IMR-90 (cell line): ENCODE measurements at regions not wholly inside any gene's neighbourhood (a gene's known extent, or its start where the extent isn't known, plus 50 kb on each side); places are given as distances from the start of the nearest gene placed in this dataset.

Experiments
- ATAC-seq: fragments of 200-7000 bp; cut with Tn5 transposase; 2 replicates; pipeline ENCODE4 v1.9.1; 2020; ENCODE audit warnings: low read depth, mild to moderate bottlenecking, moderate library complexity
- BruUV-seq: library from RNA; stranded (reverse); fragments of 400-500 nt; replicated peaks from 2 replicates; lab custom pipeline; 2021; lab: Mats Ljungman, UMichigan
- CTCF ChIA-PET: fragments of 300-600 bp; formaldehyde crosslinking; extraction: SDS; loops from one replicate; lab custom pipeline; 2021; ENCODE audit warnings: antibody characterized with exemption; lab: Yijun Ruan, JAX
- POLR2A ChIA-PET: fragments of 300-600 bp; sonication (Branson Sonifier 250); formaldehyde crosslinking; loops from one replicate; lab custom pipeline; 2022; ENCODE audit warnings: antibody characterized with exemption; ENCODE audit not compliant: unreplicated experiment; lab: Charles Lee
- DNase-seq: peaks from one replicate; pipeline ENCODE4 v3.0.0; 2013
- H2AFZ ChIP-seq: replicated peaks from 2 replicates; pipeline ENCODE3; 2013; ENCODE audit warnings: low read length, mild to moderate bottlenecking; ENCODE audit not compliant: poor library complexity
- H2AK5ac ChIP-seq: 2 replicates; pipeline ENCODE4 v1.6.1; 2013; ENCODE audit warnings: low read depth, low read length, inconsistent platforms
- H2AK9ac ChIP-seq: replicated peaks from 2 replicates; pipeline ENCODE3; 2013; ENCODE audit warnings: mild to moderate bottlenecking, low read depth, low read length, moderate library complexity; ENCODE audit not compliant: poor library complexity
- H2BK120ac ChIP-seq: 2 replicates; pipeline ENCODE4 v1.6.1; 2013; ENCODE audit warnings: low read depth, low read length, inconsistent platforms
- H2BK15ac ChIP-seq: 3 replicates; pipeline ENCODE4 v1.6.1; 2013; ENCODE audit warnings: low read depth, low read length, inconsistent platforms
- H2BK20ac ChIP-seq: 2 replicates; pipeline ENCODE4 v1.6.1; 2013; ENCODE audit warnings: low read depth, mild to moderate bottlenecking, inconsistent platforms, low read length, moderate library complexity
- H2BK5ac ChIP-seq: 2 replicates; pipeline ENCODE4 v1.6.1; 2013; ENCODE audit warnings: mild to moderate bottlenecking, low read depth, low read length, inconsistent platforms; ENCODE audit not compliant: poor library complexity, severe bottlenecking
- H3K14ac ChIP-seq: replicated peaks from 2 replicates; pipeline ENCODE4 v1.6.1; 2013; ENCODE audit warnings: low read depth, low read length, inconsistent platforms
- H3K18ac ChIP-seq: 2 replicates; pipeline ENCODE4 v1.6.1; 2013; ENCODE audit warnings: low read depth, low read length, control low read depth
- H3K23ac ChIP-seq: 2 replicates; pipeline ENCODE4 v1.6.1; 2013; ENCODE audit warnings: low read depth, low read length, inconsistent platforms
- H3K27ac ChIP-seq: 2 replicates; pipeline ENCODE4 v1.5.1; 2013; ENCODE audit warnings: mild to moderate bottlenecking, control low read depth, low read length; ENCODE audit not compliant: insufficient read depth
- H3K27me3 ChIP-seq: 2 replicates; pipeline ENCODE4 v1.6.1; 2013; ENCODE audit warnings: low read length; ENCODE audit not compliant: control insufficient read depth, insufficient read depth
- H3K36me3 ChIP-seq: 2 replicates; pipeline ENCODE4 v1.6.1; 2013; ENCODE audit warnings: low read length, mixed read lengths; ENCODE audit not compliant: control insufficient read depth, insufficient read depth
- H3K4ac ChIP-seq: 2 replicates; pipeline ENCODE4 v1.6.1; 2013; ENCODE audit warnings: low read depth, low read length, inconsistent platforms
- H3K4me1 ChIP-seq: 2 replicates; pipeline ENCODE4 v1.6.1; 2013; ENCODE audit warnings: low read length, mixed read lengths; ENCODE audit not compliant: control insufficient read depth, insufficient read depth
- H3K4me2 ChIP-seq: 2 replicates; pipeline ENCODE4 v1.6.1; 2013; ENCODE audit warnings: low read depth, mild to moderate bottlenecking, control low read depth, low read length, moderate library complexity
- H3K4me3 ChIP-seq: 2 replicates; pipeline ENCODE4 v1.5.1; 2013; ENCODE audit warnings: low read depth, mild to moderate bottlenecking, control low read depth, low read length, moderate library complexity; ENCODE audit not compliant: insufficient read depth
- H3K56ac ChIP-seq: 2 replicates; pipeline ENCODE4 v1.6.1; 2013; ENCODE audit warnings: low read length, inconsistent platforms; ENCODE audit not compliant: insufficient read depth; ENCODE audit errors: extremely low read depth
- H3K79me1 ChIP-seq, 2 experiments: 2 replicates each; pipeline ENCODE4 v1.6.1; 2013; ENCODE audit warnings: low read length in 2 of 2, inconsistent platforms in 1 of 2, low read depth in 1 of 2
- H3K9ac ChIP-seq: 2 replicates; pipeline ENCODE4 v1.6.1; 2013; ENCODE audit warnings: low read depth, low read length, control low read depth
- H3K9me1 ChIP-seq: 2 replicates; pipeline ENCODE4 v1.6.1; 2013; ENCODE audit warnings: low read length, inconsistent platforms; ENCODE audit not compliant: insufficient read depth
- H3K9me3 ChIP-seq: 2 replicates; pipeline ENCODE4 v1.6.1; 2013; ENCODE audit warnings: low read length; ENCODE audit not compliant: control insufficient read depth, insufficient read depth
- H4K20me1 ChIP-seq: 2 replicates; pipeline ENCODE4 v1.6.1; 2013; ENCODE audit warnings: low read length, inconsistent platforms; ENCODE audit not compliant: insufficient read depth
- H4K5ac ChIP-seq: 2 replicates; pipeline ENCODE4 v1.6.1; 2013; ENCODE audit warnings: mild to moderate bottlenecking, low read depth, low read length, control low read depth
- H4K8ac ChIP-seq, 2 experiments: 2 replicates each; pipeline ENCODE4 v1.6.1; 2013; ENCODE audit warnings: low read depth in 2 of 2, low read length in 2 of 2, control low read depth in 1 of 2, inconsistent platforms in 1 of 2
- H4K91ac ChIP-seq: 2 replicates; pipeline ENCODE4 v1.6.1; 2013; ENCODE audit warnings: low read depth, low read length, inconsistent platforms; ENCODE audit not compliant: insufficient read depth
- CEBPB ChIP-seq: IDR thresholded peaks from 2 replicates; pipeline ENCODE4 v1.6.1; 2012; ENCODE audit warnings: low read depth, low read length, improper control_type of control experiment
- CHD1 ChIP-seq: IDR thresholded peaks from 2 replicates; pipeline ENCODE4 v1.6.1; 2012; ENCODE audit warnings: low read depth, low read length, improper control_type of control experiment
- CTCF ChIP-seq: conservative IDR thresholded peaks from 2 replicates; pipeline ENCODE4 v1.5.1; 2012; ENCODE audit warnings: mild to moderate bottlenecking, low read depth, low read length, improper control_type of control experiment
- ELK1 ChIP-seq: fragments of 150-350 bp; IDR thresholded peaks from 2 replicates; pipeline ENCODE4 v1.6.1; 2016; ENCODE audit warnings: low read depth, mild to moderate bottlenecking, low read length, moderate library complexity, borderline replicate concordance
- FOS ChIP-seq: fragments of 150-350 bp; IDR thresholded peaks from 2 replicates; pipeline ENCODE4 v1.6.1; 2016; ENCODE audit warnings: low read depth, low read length
- MAFK ChIP-seq: IDR thresholded peaks from 2 replicates; pipeline ENCODE4 v1.6.1; 2012; ENCODE audit warnings: low read depth, low read length, improper control_type of control experiment
- MAZ ChIP-seq: IDR thresholded peaks from 2 replicates; pipeline ENCODE4 v1.6.1; 2012; ENCODE audit warnings: low read depth, mild to moderate bottlenecking, low read length, improper control_type of control experiment, moderate library complexity, borderline replicate concordance
- MXI1 ChIP-seq: IDR thresholded peaks from 2 replicates; pipeline ENCODE4 v1.6.1; 2012; ENCODE audit warnings: low read depth, mild to moderate bottlenecking, low read length, moderate library complexity, borderline replicate concordance
- NFE2L2 ChIP-seq: fragments of 150-350 bp; IDR thresholded peaks from 2 replicates; pipeline ENCODE4 v1.6.1; 2016; ENCODE audit warnings: low read depth, mild to moderate bottlenecking, low read length
- POLR2A ChIP-seq: IDR thresholded peaks from 2 replicates; pipeline ENCODE4 v1.6.1; 2012; ENCODE audit warnings: mild to moderate bottlenecking, low read depth, low read length
- RAD21 ChIP-seq: IDR thresholded peaks from 2 replicates; pipeline ENCODE4 v1.6.1; 2012; ENCODE audit warnings: low read length, improper control_type of control experiment
- RCOR1 ChIP-seq: IDR thresholded peaks from 2 replicates; pipeline ENCODE4 v1.6.1; 2012; ENCODE audit warnings: mild to moderate bottlenecking, low read length, improper control_type of control experiment; ENCODE audit not compliant: insufficient replicate concordance
- SMC3 ChIP-seq: fragments of 150-350 bp; IDR thresholded peaks from 2 replicates; pipeline ENCODE4 v1.6.1; 2016; ENCODE audit warnings: low read depth, mild to moderate bottlenecking, antibody characterized with exemption, low read length, moderate library complexity
- USF2 ChIP-seq: fragments of 150-350 bp; IDR thresholded peaks from 2 replicates; pipeline ENCODE4 v1.6.1; 2017; ENCODE audit warnings: mild to moderate bottlenecking, antibody characterized with exemption, low read length, low read depth
- WGBS, 2 experiments: methylation state at CpG; one replicate each; pipeline versions ENCODE4 v1.1.5 to v1.1.7; 2013; ENCODE audit warnings: missing lambda C conversion rate in 2 of 2; ENCODE audit not compliant: insufficient read length in 1 of 2; ENCODE audit errors: extremely low coverage in 2 of 2; 5-methylcytosine and 5-hydroxymethylcytosine counted together
- dilution Hi-C: fragments of 300-500 bp; cut with HindIII; formaldehyde crosslinking; loops from one replicate; pipeline ENCODE4 v1.14.3; 2018; ENCODE audit warnings: low sequenced_read_pairs; ENCODE audit not compliant: unreplicated experiment
- in situ Hi-C: fragments of 300-500 bp; cut with MboI; formaldehyde crosslinking; loops from 3 replicates; pipeline ENCODE4 v1.14.3; 2019; ENCODE audit warnings: low sequenced_read_pairs, inconsistent platforms, mixed read lengths
- intact Hi-C: fragments of 100-400 bp; cut with micrococcal nuclease; formaldehyde crosslinking; loops from 2 replicates; pipeline ENCODE4 v1.10.0; 2022

GRCh38 chr4:132267321-132267720, 881.8 kb upstream of the PCDH10 start:
- Histone ChIP-seq H3K79me1 (no peaks in the 10 kb centered on the region), H3K14ac (no peak overlapping the region), H2BK15ac (no peak overlapping the region), H4K20me1 (no peaks in the 10 kb centered on the region), H3K56ac (no peak overlapping the region), H3K23ac (no peak overlapping the region), H2AK5ac (no peak overlapping the region), H2AFZ (no peak overlapping the region), H3K4me2 (no peak overlapping the region), H3K9me1 (no peaks in the 10 kb centered on the region), H2BK20ac (no peak overlapping the region), H2AK9ac (no peak overlapping the region), H3K4me3 (no peak overlapping the region), H3K4me1 (no peaks in the 10 kb centered on the region), H3K4ac (no peak overlapping the region), H3K9me3 (no peaks in the 10 kb centered on the region), H3K9ac (no peak overlapping the region), H4K8ac (no peak overlapping the region), H3K18ac (no peak overlapping the region), H2BK5ac (no peak overlapping the region), H3K27ac (no peak overlapping the region), H4K91ac (no peak overlapping the region), H3K36me3 (no peaks in the 10 kb centered on the region), H2BK120ac (no peak overlapping the region), H4K5ac (no peak overlapping the region), H3K27me3 (no peaks in the 10 kb centered on the region)
- in situ Hi-C loops, result no loop called here
- CTCF ChIA-PET, result no interaction called here
- dilution Hi-C loops, result no loop called here
- no TSS peak for BruUV-seq
- TF ChIP-seq FOS (no peak), RAD21 (no peak), CEBPB (no peak), MAFK (no peak), SMC3 (no peak), RCOR1 (no peak), ELK1 (no peak), NFE2L2 (no peak), USF2 (no peak), CTCF (no peak), MAZ (no peak), MXI1 (no peak), POLR2A (no peak), CHD1 (no peak)
- POLR2A ChIA-PET, result no interaction called here
- WGBS, 2 experiments, result no CpG with 5 or more reads among the region's 2 CpGs
- ATAC-seq (no peak), DNase-seq (no peak)
- intact Hi-C loops, result no loop called here
